ENCODE measurements at regions not wholly inside any gene's neighbourhood (a gene's known extent, or its start where the extent isn't known, plus 50 kb on each side); places are given as distances from the start of the nearest gene placed in this dataset.

- DNase-seq (ENCODE audit: extremely low read depth, insufficient read length) = no peak
- H3K4me3 ChIP-seq (replicated peaks; ENCODE audit: low read depth, low read length) = no peak overlapping the region
- no peaks in the 10 kb centered on the region for H3K27me3 ChIP-seq (replicated peaks; ENCODE audit: control insufficient read depth, insufficient read depth, low read length)
- TF ChIP-seq CTCF (IDR thresholded peaks at IDR 0.05; ENCODE audit: insufficient read depth, low read length, poor library complexity, severe bottlenecking) = no peak
- H3K36me3 ChIP-seq (ENCODE audit: control insufficient read depth, insufficient read depth, low read length) = no peaks in the 10 kb centered on the region
These were observed 652.7 kb upstream of the HS3ST5 start for GRCh38 chr6:114995526-114995925.

- Histone ChIP-seq H3K36me3 (ENCODE audit: control insufficient read depth, insufficient read depth, low read length) (no peaks in the 10 kb centered on the region), H3K4me3 (replicated peaks; ENCODE audit: low read depth, low read length) (no peak overlapping the region), H3K27me3 (replicated peaks; ENCODE audit: control insufficient read depth, insufficient read depth, low read length) (no peaks in the 10 kb centered on the region)
- peak; percentile 13 for DNase-seq (ENCODE audit: extremely low read depth, insufficient read length)
- TF ChIP-seq CTCF (IDR thresholded peaks at IDR 0.05; ENCODE audit: insufficient read depth, low read length, poor library complexity, severe bottlenecking) = no peak
These were observed 646.6 kb upstream of the HS3ST5 start for GRCh38 chr6:114989279-114989964.

GRCh38 chr6:114987281-114987680 is 644.5 kb upstream of the HS3ST5 start:
- H3K27me3 ChIP-seq (replicated peaks; ENCODE audit: control insufficient read depth, insufficient read depth, low read length) = no peaks in the 10 kb centered on the region
- no peak overlapping the region for H3K4me3 ChIP-seq (replicated peaks; ENCODE audit: low read depth, low read length)
- TF ChIP-seq CTCF (IDR thresholded peaks at IDR 0.05; ENCODE audit: insufficient read depth, low read length, poor library complexity, severe bottlenecking) = no peak
- no peaks in the 10 kb centered on the region for H3K36me3 ChIP-seq (ENCODE audit: control insufficient read depth, insufficient read depth, low read length)
- DNase-seq (ENCODE audit: extremely low read depth, insufficient read length) = no peak

- no peak for DNase-seq (ENCODE audit: extremely low read depth, insufficient read length)
- Histone ChIP-seq H3K27me3 (replicated peaks; ENCODE audit: control insufficient read depth, insufficient read depth, low read length) (no peaks in the 10 kb centered on the region), H3K36me3 (ENCODE audit: control insufficient read depth, insufficient read depth, low read length) (no peaks in the 10 kb centered on the region), H3K4me3 (replicated peaks; ENCODE audit: low read depth, low read length) (no peak overlapping the region)
- no peak for TF ChIP-seq CTCF (IDR thresholded peaks at IDR 0.05; ENCODE audit: insufficient read depth, low read length, poor library complexity, severe bottlenecking)
These were observed 612.5 kb upstream of the HS3ST5 start for GRCh38 chr6:114955363-114955762.

- TF ChIP-seq CTCF (IDR thresholded peaks at IDR 0.05; ENCODE audit: insufficient read depth, low read length, poor library complexity, severe bottlenecking) = no peak
- DNase-seq (ENCODE audit: extremely low read depth, insufficient read length) = no peak
- H3K4me3 ChIP-seq (replicated peaks; ENCODE audit: low read depth, low read length) = no peak overlapping the region
- H3K36me3 ChIP-seq (ENCODE audit: control insufficient read depth, insufficient read depth, low read length) = no peaks in the 10 kb centered on the region
- H3K27me3 ChIP-seq (replicated peaks; ENCODE audit: control insufficient read depth, insufficient read depth, low read length) = no peaks in the 10 kb centered on the region
These were observed 609.4 kb upstream of the HS3ST5 start for GRCh38 chr6:114952229-114952628.

- no peak for DNase-seq (ENCODE audit: extremely low read depth, insufficient read length)
- Histone ChIP-seq H3K27me3 (replicated peaks; ENCODE audit: control insufficient read depth, insufficient read depth, low read length) (no peaks in the 10 kb centered on the region), H3K4me3 (replicated peaks; ENCODE audit: low read depth, low read length) (no peak overlapping the region), H3K36me3 (ENCODE audit: control insufficient read depth, insufficient read depth, low read length) (no peaks in the 10 kb centered on the region)
- TF ChIP-seq CTCF (IDR thresholded peaks at IDR 0.05; ENCODE audit: insufficient read depth, low read length, poor library complexity, severe bottlenecking) = no peak
These were observed 602.6 kb upstream of the HS3ST5 start for GRCh38 chr6:114945392-114945791.
